NCI-H1048 (cell line): ENCODE measurements at regions not wholly inside any gene's neighbourhood (a gene's known extent, or its start where the extent isn't known, plus 50 kb on each side); places are given as distances from the start of the nearest gene placed in this dataset.
"Not testable (repeated sequence)": the region's sequence is repeated elsewhere in the genome, so short reads cannot be mapped to it uniquely, and the experiment has no call there.

Source experiments
- DNase-seq: peaks from one replicate; lab custom pipeline; 2025; lab: John Stamatoyannopoulos, UW

- DNase-seq, result peak; percentile 6
These were observed 953.3 kb downstream of the XPNPEP1 start for GRCh38 chr10:108970016-108970415.

GRCh38 chr10:108966411-108966810 lies 956.9 kb downstream of the XPNPEP1 start:
- DNase-seq, result no peak

GRCh38 chr10:108966005-108966404 lies 957.3 kb downstream of the XPNPEP1 start:
- DNase-seq, result no peak

GRCh38 chr10:108962172-108962571 lies 961.1 kb downstream of the XPNPEP1 start:
- DNase-seq, result no peak

- DNase-seq, result no peak
These were observed 965.6 kb downstream of the XPNPEP1 start for GRCh38 chr10:108957681-108958080.

- no peak for DNase-seq
These were observed 967.2 kb downstream of the XPNPEP1 start for GRCh38 chr10:108956149-108956548.

GRCh38 chr10:108920029-108920428 lies 1003.3 kb downstream of the XPNPEP1 start:
- DNase-seq, result not testable (repeated sequence)

GRCh38 chr10:108913300-108913699 lies 1010.0 kb downstream of the XPNPEP1 start:
- DNase-seq, result no peak

- DNase-seq, result no peak
These were observed 1011.3 kb downstream of the XPNPEP1 start for GRCh38 chr10:108911814-108912541.

- DNase-seq, result no peak
These were observed 1015.2 kb downstream of the XPNPEP1 start for GRCh38 chr10:108908096-108908495.

GRCh38 chr10:108905821-108906220 lies 1017.5 kb downstream of the XPNPEP1 start:
- no peak for DNase-seq

- DNase-seq, result no peak
These were observed 1018.1 kb downstream of the XPNPEP1 start for GRCh38 chr10:108905171-108905570.

GRCh38 chr10:108904163-108904838 lies 1019.0 kb downstream of the XPNPEP1 start:
- DNase-seq, result no peak

- no peak for DNase-seq
These were observed 1020.6 kb downstream of the XPNPEP1 start for GRCh38 chr10:108902619-108903285.

- DNase-seq, result no peak
These were observed 1021.3 kb downstream of the XPNPEP1 start for GRCh38 chr10:108901781-108902618.

- no peak for DNase-seq
These were observed 1023.6 kb downstream of the XPNPEP1 start for GRCh38 chr10:108899670-108900069.

- no peak for DNase-seq
These were observed 1028.7 kb downstream of the XPNPEP1 start for GRCh38 chr10:108894402-108895301.

GRCh38 chr10:108877095-108877561 lies 1046.2 kb downstream of the XPNPEP1 start:
- DNase-seq, result no peak

GRCh38 chr10:108872854-108873253 lies 1050.5 kb downstream of the XPNPEP1 start:
- no peak for DNase-seq

GRCh38 chr10:108868881-108869280 lies 1054.4 kb downstream of the XPNPEP1 start:
- no peak for DNase-seq
